Memory B cell (primary cell): ENCODE measurements at regions not wholly inside any gene's neighbourhood (a gene's known extent, or its start where the extent isn't known, plus 50 kb on each side); places are given as distances from the start of the nearest gene placed in this dataset.
"Not testable (repeated sequence)": the region's sequence is repeated elsewhere in the genome, so short reads cannot be mapped to it uniquely, and the experiment has no call there.

Experiments
- ATAC-seq: fragments of 150-1000 bp; cut with Tn5 transposase; 2 replicates; pipeline ENCODE4 v1.10.0; 2021; ENCODE audit warnings: low read depth, mild to moderate bottlenecking, moderate library complexity
- DNase-seq, 2 donors: peaks; one replicate each; pipeline ENCODE4 v3.0.0; 2022; ENCODE audit warnings: low spot score in 2 of 2
- H3K27ac Mint-ChIP-seq: one replicate; pipeline ENCODE4 v1.8.0; 2022; ENCODE audit warnings: mild to moderate bottlenecking, moderate library complexity, mixed read lengths
- H3K27me3 Mint-ChIP-seq: one replicate; pipeline ENCODE4 v1.8.0; 2022; ENCODE audit warnings: mixed read lengths
- H3K36me3 Mint-ChIP-seq: one replicate; pipeline ENCODE4 v1.8.0; 2022; ENCODE audit warnings: mild to moderate bottlenecking, mixed read lengths
- H3K4me1 Mint-ChIP-seq: one replicate; pipeline ENCODE4 v1.8.0; 2022; ENCODE audit warnings: mixed read lengths
- H3K4me3 Mint-ChIP-seq: one replicate; pipeline ENCODE4 v1.8.0; 2022; ENCODE audit warnings: mild to moderate bottlenecking, moderate library complexity, mixed read lengths
- H3K9me3 Mint-ChIP-seq: one replicate; pipeline ENCODE4 v1.8.0; 2022; ENCODE audit warnings: mixed read lengths

DNA sequence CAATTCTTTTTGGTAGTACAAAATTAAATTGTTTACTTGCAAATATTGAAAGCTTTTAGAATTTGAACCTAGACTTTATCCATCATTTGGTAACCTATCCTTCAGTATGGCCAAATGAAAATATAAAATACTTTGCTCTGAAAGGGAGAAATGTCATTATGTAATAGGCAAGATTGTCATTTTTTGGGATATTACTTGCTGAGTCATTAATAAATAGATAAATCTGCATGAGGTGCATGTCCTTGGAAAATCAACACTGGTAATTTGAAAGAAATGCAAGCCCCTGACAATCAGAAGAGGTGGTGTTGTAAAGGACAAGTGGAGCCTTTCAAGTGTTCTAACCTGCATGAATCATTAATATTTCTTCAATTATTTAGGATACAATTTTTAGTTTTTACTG, 231.8 kb upstream of the CCNG1 start:
- Mint-ChIP-seq H3K9me3 (peaks cover 5% of the 10 kb centered on the region), H3K36me3 (no peaks in the 10 kb centered on the region), H3K27me3 (no peaks in the 10 kb centered on the region), H3K27ac (no peak overlapping the region), H3K4me3 (no peak overlapping the region), H3K4me1 (no peaks in the 10 kb centered on the region)
- no peak for DNase-seq
- no peak for ATAC-seq

DNA sequence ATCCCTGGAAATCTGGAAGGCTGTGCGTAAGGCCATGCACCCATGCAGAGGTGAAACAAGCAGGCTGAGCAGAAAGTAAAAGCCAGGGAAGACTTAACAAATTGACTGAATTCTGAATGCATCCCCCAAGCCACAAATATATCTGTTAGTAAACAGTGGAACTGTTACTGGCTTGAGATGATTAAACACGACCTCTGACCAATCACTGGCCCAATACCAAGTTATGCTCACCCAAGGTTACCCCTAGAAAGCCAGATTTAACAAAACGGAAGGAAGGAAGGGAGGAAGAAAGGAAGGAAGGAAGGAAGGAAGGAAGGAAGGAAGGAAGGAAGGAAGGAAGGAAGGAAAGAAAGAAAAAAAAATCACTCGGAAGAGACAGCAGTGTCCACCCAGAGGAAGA, 215.8 kb upstream of the CCNG1 start:
- H3K9me3 Mint-ChIP-seq = peaks cover 3% of the 10 kb centered on the region
- H3K36me3 Mint-ChIP-seq = peaks cover 1% of the 10 kb centered on the region
- no peak for ATAC-seq
- DNase-seq = no peak
- peaks cover 1% of the 10 kb centered on the region for H3K27me3 Mint-ChIP-seq
- H3K27ac Mint-ChIP-seq = no peak overlapping the region
- peaks cover 2% of the 10 kb centered on the region for H3K4me1 Mint-ChIP-seq
- H3K4me3 Mint-ChIP-seq = no peak overlapping the region

DNA sequence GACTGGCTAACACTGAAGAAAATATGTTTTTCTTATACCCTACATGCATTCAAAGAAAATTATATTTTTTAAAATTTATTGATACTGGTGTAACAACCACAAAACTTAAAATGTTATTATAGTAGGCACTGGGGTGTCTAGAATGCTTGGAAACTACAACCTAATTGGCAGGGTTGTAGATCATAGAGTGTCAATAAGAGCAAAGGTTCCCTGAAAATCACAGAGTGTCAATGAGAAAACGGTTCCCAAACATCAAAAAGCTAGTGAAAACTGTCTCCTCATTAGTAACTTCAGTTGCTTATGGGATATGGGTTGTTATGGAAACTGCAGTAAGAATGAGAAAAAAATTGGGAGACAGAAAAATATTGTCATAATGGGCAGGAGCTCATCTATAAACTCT, 214.4 kb upstream of the CCNG1 start:
- Mint-ChIP-seq H3K27me3 (peaks cover 1% of the 10 kb centered on the region), H3K27ac (no peak overlapping the region), H3K4me1 (peaks cover 2% of the 10 kb centered on the region), H3K36me3 (peaks cover 1% of the 10 kb centered on the region), H3K4me3 (no peak overlapping the region), H3K9me3 (peaks cover 3% of the 10 kb centered on the region)
- DNase-seq = no peak
- no peak for ATAC-seq

DNA sequence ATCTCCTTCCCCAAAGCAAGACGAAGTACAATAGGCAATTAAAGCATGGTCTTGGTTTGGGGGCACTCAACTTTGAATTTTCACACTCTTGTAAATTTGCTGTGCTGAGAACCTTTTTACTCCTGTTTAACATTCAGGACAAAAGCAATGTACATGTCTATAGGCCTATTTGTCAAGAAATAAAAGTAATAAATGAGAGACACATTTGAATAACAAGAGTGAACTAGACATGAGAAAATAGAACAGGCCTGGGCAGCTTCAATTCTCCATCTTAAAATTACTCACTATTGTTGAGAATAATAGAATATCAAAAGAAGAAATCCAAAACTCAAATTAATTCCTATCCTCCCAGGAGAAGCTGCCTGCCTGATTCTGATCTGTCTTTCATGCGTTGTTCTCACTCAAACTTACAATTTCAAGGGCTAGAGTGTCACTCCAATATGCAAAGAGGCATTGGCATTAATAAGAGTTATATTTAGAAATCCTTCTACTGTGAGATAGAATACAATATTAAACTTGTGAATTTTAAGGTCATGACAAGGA, 192.9 kb upstream of the CCNG1 start:
- Mint-ChIP-seq H3K36me3 (no peaks in the 10 kb centered on the region), H3K27ac (no peak overlapping the region), H3K4me1 (no peaks in the 10 kb centered on the region), H3K27me3 (no peaks in the 10 kb centered on the region), H3K9me3 (peaks cover 5% of the 10 kb centered on the region), H3K4me3 (no peak overlapping the region)
- ATAC-seq = no peak
- DNase-seq = no peak

DNA sequence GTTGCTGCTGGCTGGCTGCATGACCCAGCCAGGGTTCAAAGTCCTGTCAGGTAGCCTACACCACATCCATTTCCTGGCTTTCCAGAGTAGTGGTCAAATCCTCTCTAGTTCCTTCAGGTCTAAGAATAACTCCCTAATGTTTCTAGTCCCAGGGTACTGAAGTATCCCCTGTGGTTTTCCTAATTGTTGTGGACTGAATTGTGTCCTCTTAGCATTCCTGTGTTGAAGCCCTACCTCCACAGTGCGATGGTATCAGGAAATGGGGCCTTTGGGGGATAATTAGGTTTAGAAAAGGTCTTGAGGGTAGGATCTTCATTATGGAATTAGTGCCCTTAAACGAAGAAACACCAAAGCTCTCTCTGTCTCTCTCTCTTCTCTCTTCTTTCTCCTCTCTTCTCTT, 191.8 kb upstream of the CCNG1 start:
- DNase-seq = no peak
- H3K4me3 Mint-ChIP-seq = no peak overlapping the region
- H3K9me3 Mint-ChIP-seq = peaks cover 5% of the 10 kb centered on the region
- no peaks in the 10 kb centered on the region for H3K36me3 Mint-ChIP-seq
- no peaks in the 10 kb centered on the region for H3K27me3 Mint-ChIP-seq
- ATAC-seq = no peak
- H3K4me1 Mint-ChIP-seq = no peaks in the 10 kb centered on the region
- no peak overlapping the region for H3K27ac Mint-ChIP-seq

DNA sequence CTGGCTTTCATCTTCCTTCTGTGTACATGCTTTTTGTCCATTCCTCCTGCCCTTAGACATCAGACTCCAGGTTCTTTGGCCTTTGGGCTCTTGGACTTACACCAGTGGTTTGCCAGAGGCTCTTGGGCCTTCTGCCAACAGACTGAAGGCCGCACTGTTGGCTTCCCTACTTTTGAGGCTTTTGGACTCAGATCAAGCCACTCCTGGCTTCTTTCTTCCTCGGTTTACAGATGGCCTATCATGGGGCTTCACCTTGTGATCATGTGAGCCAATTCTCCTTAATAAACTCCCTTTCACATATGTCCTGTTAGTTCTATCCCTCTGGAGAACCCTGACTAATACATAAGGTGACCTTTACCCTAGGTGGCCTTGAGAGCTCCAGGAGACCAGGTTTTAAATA, 189.1 kb upstream of the CCNG1 start:
- DNase-seq (no peak), ATAC-seq (no peak)
- Mint-ChIP-seq H3K36me3 (no peaks in the 10 kb centered on the region), H3K27ac (no peak overlapping the region), H3K4me1 (no peaks in the 10 kb centered on the region), H3K9me3 (peaks cover 3% of the 10 kb centered on the region), H3K27me3 (peaks cover 2% of the 10 kb centered on the region), H3K4me3 (no peak overlapping the region)

DNA sequence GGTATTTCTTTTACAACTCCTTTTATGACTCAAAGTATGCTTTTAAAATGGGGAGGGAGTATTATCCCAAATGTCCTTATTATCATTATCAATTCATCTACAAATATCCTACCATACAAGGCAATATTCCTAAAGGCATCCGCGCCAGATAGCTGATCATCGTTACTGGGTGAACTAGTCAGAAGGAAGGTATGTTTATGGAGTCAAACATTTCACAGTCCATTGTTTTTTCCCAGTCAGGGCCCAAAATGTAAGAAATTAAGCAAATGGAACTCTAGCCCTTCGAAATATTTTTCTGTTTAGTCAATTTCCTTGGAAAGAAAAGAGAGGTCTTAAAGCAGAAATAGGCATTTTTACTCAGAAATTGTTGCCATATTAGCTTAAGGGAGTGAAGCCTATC, 188.5 kb upstream of the CCNG1 start:
- no peak overlapping the region for H3K27ac Mint-ChIP-seq
- H3K9me3 Mint-ChIP-seq = peaks cover 3% of the 10 kb centered on the region
- H3K27me3 Mint-ChIP-seq = peaks cover 4% of the 10 kb centered on the region
- ATAC-seq (no peak), DNase-seq (no peak)
- H3K36me3 Mint-ChIP-seq = no peaks in the 10 kb centered on the region
- H3K4me3 Mint-ChIP-seq = no peak overlapping the region
- no peaks in the 10 kb centered on the region for H3K4me1 Mint-ChIP-seq

DNA sequence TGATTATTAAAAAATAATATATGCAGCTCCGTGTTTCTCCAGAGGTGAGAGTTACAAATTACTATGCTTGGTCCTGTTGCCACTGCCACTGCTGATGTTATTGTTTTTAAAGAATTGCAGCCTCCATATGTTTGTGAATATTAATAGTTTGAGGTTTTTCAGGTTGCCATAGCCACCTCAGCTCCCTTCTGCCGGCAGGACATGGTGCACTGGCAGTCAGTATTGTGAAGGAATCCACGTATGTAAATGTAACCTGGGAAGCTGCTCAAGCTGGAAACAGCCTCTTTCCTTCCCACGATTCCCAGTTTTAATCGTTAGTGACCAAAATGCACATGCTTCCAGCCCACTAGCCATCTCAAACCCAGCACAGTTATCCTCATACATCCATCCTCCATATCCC, 184.4 kb upstream of the CCNG1 start:
- H3K36me3 Mint-ChIP-seq = no peaks in the 10 kb centered on the region
- DNase-seq (no peak), ATAC-seq (no peak)
- H3K27me3 Mint-ChIP-seq = peaks cover 5% of the 10 kb centered on the region
- H3K4me1 Mint-ChIP-seq = no peaks in the 10 kb centered on the region
- no peak overlapping the region for H3K4me3 Mint-ChIP-seq
- H3K9me3 Mint-ChIP-seq = no peaks in the 10 kb centered on the region
- no peak overlapping the region for H3K27ac Mint-ChIP-seq

DNA sequence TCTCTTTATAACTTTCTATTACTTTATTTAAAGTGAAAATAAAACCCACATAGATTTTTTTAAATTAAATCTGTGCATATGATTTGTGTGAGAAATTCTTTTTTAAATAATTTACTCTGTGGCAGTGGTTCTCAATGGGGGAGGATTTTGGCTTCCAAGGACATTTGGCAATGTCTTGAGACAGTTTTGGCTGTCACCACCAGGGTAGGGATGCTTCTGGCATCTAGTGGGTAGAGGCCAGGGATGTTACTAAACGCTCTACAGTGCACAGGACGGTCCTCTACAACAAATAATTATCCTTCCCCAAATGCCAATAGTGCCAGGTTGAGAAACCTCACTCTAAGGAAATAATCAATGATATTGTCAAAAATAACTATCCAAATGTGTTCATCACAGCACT, 177.9 kb upstream of the CCNG1 start:
- Mint-ChIP-seq H3K4me1 (no peaks in the 10 kb centered on the region), H3K36me3 (no peaks in the 10 kb centered on the region), H3K27ac (no peak overlapping the region), H3K27me3 (peaks cover 1% of the 10 kb centered on the region), H3K4me3 (no peak overlapping the region), H3K9me3 (peaks cover 2% of the 10 kb centered on the region)
- ATAC-seq = no peak
- no peak for DNase-seq

DNA sequence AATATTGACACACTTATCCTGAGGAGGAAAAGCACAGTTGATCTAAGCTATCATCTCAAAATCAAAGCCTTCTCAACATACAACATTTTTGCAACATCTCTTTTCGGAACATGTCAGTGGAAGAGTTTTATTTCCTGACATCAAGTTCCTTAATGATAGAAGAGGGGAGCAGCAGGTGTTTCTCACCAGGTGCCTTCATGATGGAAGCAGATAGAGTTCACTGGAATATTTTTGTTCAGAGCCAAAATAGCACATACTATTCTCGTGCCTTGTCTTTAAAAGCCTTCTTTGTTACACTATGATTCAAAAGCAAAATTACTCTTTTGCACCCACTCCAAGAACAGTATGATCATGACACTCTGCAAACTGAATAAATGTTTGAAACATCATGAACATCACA, 176.9 kb upstream of the CCNG1 start:
- H3K4me3 Mint-ChIP-seq = no peak overlapping the region
- H3K27ac Mint-ChIP-seq = no peak overlapping the region

DNA sequence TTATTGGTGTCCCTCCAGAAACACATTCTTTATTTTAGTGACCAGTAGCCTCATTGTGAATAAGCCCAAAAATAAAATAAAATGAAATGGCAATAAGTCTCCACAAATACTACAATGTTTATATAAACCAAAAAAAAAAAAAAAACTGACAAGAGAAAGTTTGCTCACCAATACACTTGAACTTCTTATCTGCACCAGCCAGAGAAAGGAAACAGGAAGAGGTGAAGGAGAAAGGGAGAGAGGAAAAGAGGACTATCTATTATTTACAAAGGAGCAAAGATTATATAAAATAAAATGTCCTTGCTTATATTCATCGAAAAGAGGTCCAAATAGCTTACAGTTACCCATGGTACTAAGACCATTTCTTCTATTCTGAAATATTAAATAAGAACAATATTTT, 176.4 kb upstream of the CCNG1 start:
- no peaks in the 10 kb centered on the region for H3K4me1 Mint-ChIP-seq
- ATAC-seq (no peak), DNase-seq (no peak)
- H3K27ac Mint-ChIP-seq = no peak overlapping the region
- H3K36me3 Mint-ChIP-seq = no peaks in the 10 kb centered on the region
- peaks cover 2% of the 10 kb centered on the region for H3K9me3 Mint-ChIP-seq
- no peak overlapping the region for H3K4me3 Mint-ChIP-seq
- H3K27me3 Mint-ChIP-seq = peaks cover 1% of the 10 kb centered on the region

More for the DNA sequence above, 176.9 kb upstream of the CCNG1 start:
- H3K9me3 Mint-ChIP-seq = peaks cover 2% of the 10 kb centered on the region
- DNase-seq = no peak
- no peaks in the 10 kb centered on the region for H3K36me3 Mint-ChIP-seq
- no peaks in the 10 kb centered on the region for H3K4me1 Mint-ChIP-seq
- peaks cover 1% of the 10 kb centered on the region for H3K27me3 Mint-ChIP-seq
- ATAC-seq = no peak

DNA sequence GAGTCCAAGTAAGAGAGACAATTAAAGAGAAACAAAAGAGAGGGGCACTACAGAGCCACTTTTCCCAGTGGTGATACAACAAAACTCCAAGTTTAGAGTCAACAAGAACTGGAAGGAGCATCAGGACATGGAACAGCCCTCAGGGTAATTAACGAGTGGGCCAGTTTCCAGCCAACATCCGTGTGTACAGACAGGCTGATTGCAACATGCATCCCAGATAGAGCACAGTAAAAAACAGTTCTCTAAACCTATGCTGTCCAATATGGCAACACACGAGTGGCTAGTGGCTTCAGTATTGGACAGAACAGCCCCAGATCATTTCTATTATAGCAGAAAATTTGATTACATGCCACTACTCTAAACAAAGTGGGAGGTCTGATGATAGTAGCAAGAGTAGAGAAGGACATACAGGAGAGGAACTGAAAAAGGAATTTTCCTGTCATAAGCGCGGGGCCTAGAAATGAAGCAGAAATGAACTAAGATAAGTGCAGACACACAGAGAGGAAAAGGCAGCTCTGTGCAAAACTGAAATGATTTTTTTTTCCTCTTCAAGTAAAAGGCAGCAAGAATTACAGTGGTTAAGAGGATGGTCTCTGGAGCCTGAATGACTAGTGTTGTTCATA, 175.6 kb upstream of the CCNG1 start:
- peaks cover 2% of the 10 kb centered on the region for H3K9me3 Mint-ChIP-seq
- no peak overlapping the region for H3K27ac Mint-ChIP-seq
- H3K4me3 Mint-ChIP-seq = no peak overlapping the region
- ATAC-seq (no peak), DNase-seq (no peak)
- H3K27me3 Mint-ChIP-seq = peaks cover 1% of the 10 kb centered on the region
- H3K36me3 Mint-ChIP-seq = no peaks in the 10 kb centered on the region
- no peaks in the 10 kb centered on the region for H3K4me1 Mint-ChIP-seq

DNA sequence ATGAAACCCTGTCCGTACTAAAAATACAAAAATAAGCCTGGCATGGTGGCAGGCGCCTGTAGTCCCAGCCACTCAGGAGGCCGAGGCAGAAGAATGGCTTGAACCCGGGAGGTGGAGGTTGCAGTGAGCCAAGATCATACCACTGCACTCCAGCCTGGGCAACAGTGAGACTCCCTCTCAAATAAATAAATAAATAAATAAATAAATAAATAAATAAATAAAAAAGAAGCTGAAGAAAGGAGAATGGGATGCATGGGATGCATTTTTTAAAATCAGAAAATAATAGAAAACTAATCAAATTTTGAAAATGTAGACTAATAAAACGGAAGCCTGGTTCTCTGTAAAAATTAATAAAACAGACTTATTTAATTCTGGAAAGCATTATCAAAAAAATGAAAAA, 171.1 kb upstream of the CCNG1 start:
- H3K4me1 Mint-ChIP-seq, H3K27ac Mint-ChIP-seq, ATAC-seq, H3K4me3 Mint-ChIP-seq, DNase-seq, H3K36me3 Mint-ChIP-seq, H3K27me3 Mint-ChIP-seq, H3K9me3 Mint-ChIP-seq: not testable (repeated sequence)

DNA sequence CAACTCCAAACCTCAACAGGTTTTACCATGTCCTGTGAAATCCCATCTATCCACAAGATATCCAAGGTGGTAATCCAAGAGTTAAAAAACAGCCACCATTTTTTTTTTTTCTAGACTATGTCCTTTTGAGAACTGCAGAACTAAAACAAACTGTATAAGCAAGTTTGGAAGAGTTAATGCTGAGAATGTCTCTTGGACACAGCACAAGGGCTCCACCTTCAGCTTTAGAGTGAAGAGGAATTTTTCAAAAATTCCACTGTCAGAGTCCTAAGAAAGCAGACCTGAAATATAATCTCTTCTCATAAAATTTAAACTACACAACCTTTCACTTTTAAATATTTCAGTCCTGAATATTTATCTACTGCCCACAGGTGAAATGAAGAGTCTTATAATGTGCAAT, 167.8 kb upstream of the CCNG1 start:
- H3K36me3 Mint-ChIP-seq = no peaks in the 10 kb centered on the region
- H3K4me3 Mint-ChIP-seq = no peak overlapping the region
- H3K27ac Mint-ChIP-seq = no peak overlapping the region
- no peak for ATAC-seq
- peaks cover 5% of the 10 kb centered on the region for H3K9me3 Mint-ChIP-seq
- H3K4me1 Mint-ChIP-seq = no peaks in the 10 kb centered on the region
- peaks cover 1% of the 10 kb centered on the region for H3K27me3 Mint-ChIP-seq
- DNase-seq = no peak

DNA sequence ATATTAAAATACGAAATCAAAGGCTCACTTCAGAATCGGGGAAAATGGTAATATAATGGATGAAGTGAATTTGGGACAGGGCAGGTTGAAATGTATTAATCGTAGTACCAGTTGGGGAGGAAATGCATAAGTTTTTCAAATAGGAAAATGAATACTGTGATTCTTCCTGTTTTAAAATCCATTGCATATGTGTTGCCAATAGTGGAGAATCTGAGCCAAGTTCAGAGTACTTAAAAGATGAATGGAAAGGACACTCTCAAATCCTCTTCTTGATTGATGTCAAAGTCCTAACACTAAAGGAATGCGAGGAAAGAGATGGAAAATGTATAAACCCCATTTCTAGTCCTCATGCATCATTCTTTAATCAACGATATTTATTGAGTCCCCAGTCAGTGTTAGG, 160.9 kb upstream of the CCNG1 start:
- Mint-ChIP-seq H3K4me1 (no peaks in the 10 kb centered on the region), H3K27me3 (no peaks in the 10 kb centered on the region), H3K4me3 (no peak overlapping the region), H3K9me3 (peaks cover 6% of the 10 kb centered on the region), H3K36me3 (no peaks in the 10 kb centered on the region), H3K27ac (no peak overlapping the region)
- DNase-seq (no peak), ATAC-seq (no peak)
